GM12878 (cell line): ENCODE measurements at regions not wholly inside any gene's neighbourhood (a gene's known extent, or its start where the extent isn't known, plus 50 kb on each side); places are given as distances from the start of the nearest gene placed in this dataset.
"Not testable (repeated sequence)": the region's sequence is repeated elsewhere in the genome, so short reads cannot be mapped to it uniquely, and the experiment has no call there.

Source experiments
- CHD2 ChIP-seq: IDR thresholded peaks from 2 replicates; pipeline ENCODE4 v1.6.1; 2011; ENCODE audit warnings: low read depth, low read length, improper control_type of control experiment, borderline replicate concordance
- CTCF ChIP-seq, 3 experiments: IDR thresholded peaks in 2 of 3; conservative IDR thresholded peaks in 1 of 3; 2 replicates each; pipeline ENCODE4 v1.5.1; 2011; ENCODE audit warnings: low read depth in 3 of 3, low read length in 3 of 3, mild to moderate bottlenecking in 3 of 3, control low read depth in 2 of 3, moderate library complexity in 2 of 3, inconsistent platforms in 1 of 3, mixed read lengths in 1 of 3; ENCODE audit not compliant: control insufficient read depth in 2 of 3, insufficient read depth in 1 of 3; ENCODE audit errors: extremely low read depth in 1 of 3
- POLR2A ChIP-seq: IDR thresholded peaks from 2 replicates; pipeline ENCODE4 v1.6.1; 2011; ENCODE audit warnings: low read depth, mild to moderate bottlenecking, low read length
- POLR2AphosphoS5 ChIP-seq: IDR thresholded peaks from 2 replicates; pipeline ENCODE4 v1.6.1; 2011; ENCODE audit warnings: mild to moderate bottlenecking, low read length, inconsistent platforms
- TAF1 ChIP-seq: IDR thresholded peaks from 2 replicates; pipeline ENCODE4 v1.6.1; 2011; ENCODE audit warnings: mild to moderate bottlenecking, low read depth, low read length, borderline replicate concordance
- USF1 ChIP-seq: IDR thresholded peaks from 2 replicates; pipeline ENCODE4 v1.6.1; 2011; ENCODE audit warnings: borderline replicate concordance, low read depth, mild to moderate bottlenecking, moderate library complexity, mixed read lengths, low read length; ENCODE audit not compliant: insufficient read depth; ENCODE audit errors: extremely low read length

GRCh38 chr5:176043252-176043829 lies 75.2 kb upstream of the THOC3 start:
- TF ChIP-seq POLR2AphosphoS5; USF1; POLR2A; CHD2; CTCF (IDR thresholded peaks at IDR 0.05 in 2 of 3, conservative IDR thresholded peaks at IDR 0.05 in 1 of 3; ENCODE audit: control insufficient read depth in 2 of 3, extremely low read depth in 1 of 3, insufficient read depth in 1 of 3, low read depth in 3 of 3, low read length in 3 of 3); TAF1: not testable (repeated sequence)
